ENCODE measurements at regions not wholly inside any gene's neighbourhood (a gene's known extent, or its start where the extent isn't known, plus 50 kb on each side); places are given as distances from the start of the nearest gene placed in this dataset.

- peak; percentile 73 for ATAC-seq
- no peak for FAIRE-seq
- Histone ChIP-seq H4K20me1 (ENCODE audit: control insufficient read depth, insufficient read depth) (no peaks in the 10 kb centered on the region), H2AFZ (ENCODE audit: control insufficient read depth, low read depth, low read length) (no peak overlapping the region), H3K79me2 (ENCODE audit: control insufficient read depth, insufficient read depth, low read length) (no peaks in the 10 kb centered on the region), H3K9ac (ENCODE audit: control insufficient read depth, insufficient read depth, low read length) (no peak overlapping the region), H3K4me3 (no peak overlapping the region), H3K4me2 (ENCODE audit: control insufficient read depth, insufficient read depth) (no peak overlapping the region), H3K4me1 (ENCODE audit: control insufficient read depth, insufficient read depth, low read length) (no peaks in the 10 kb centered on the region), H3K27ac (ENCODE audit: control insufficient read depth, insufficient read depth) (no peak overlapping the region), H3K27me3 (replicated peaks in 1 of 2; ENCODE audit: control insufficient read depth in 2 of 2, insufficient read depth in 2 of 2, low read length in 1 of 2) (no peaks in the 10 kb centered on the region), H3K36me3 (ENCODE audit: control insufficient read depth in 2 of 2, insufficient read depth in 2 of 2, low read length in 1 of 2) (no peaks in the 10 kb centered on the region), H3K9me3 (replicated peaks; ENCODE audit: control insufficient read depth, insufficient read depth, low read length) (no peaks in the 10 kb centered on the region)
- 21% methylated on average over 5 of the region's 5 CpGs for WGBS (ENCODE audit: insufficient coverage, insufficient replicate concordance, low lambda C conversion rate, missing lambda C conversion rate)
- DNase-seq (ENCODE audit: low read depth, low spot score): no peak
- ChIA-PET POLR2A (no interaction called here), SMC1A (ENCODE audit: uncharacterized antibody, unreplicated experiment) (interaction anchor here (0.8 to 1.5 kb wide), 5 partner anchors 14 to 551 kb away, joined by 3 to 8 read pairs (median 4); no protein-coding TSS in a partner anchor), CTCF (interaction anchor here (0.6 to 1.7 kb wide), 17 partner anchors 9 to 1847 kb away, joined by 3 to 8 read pairs (median 4); no protein-coding TSS in a partner anchor), RAD21 (ENCODE audit: unreplicated experiment) (interaction anchor here (0.7 to 1.2 kb wide), 3 partner anchors 219 to 891 kb away, joined by 3 to 8 read pairs (median 4); no protein-coding TSS in a partner anchor)
- TF ChIP-seq ESRRA (IDR thresholded peaks at IDR 0.05; ENCODE audit: low read length) (no peak), NFIC (IDR thresholded peaks at IDR 0.05; ENCODE audit: low read depth, low read length) (no peak), RCOR1 (conservative IDR thresholded peaks at IDR 0.05; ENCODE audit: low read depth, low read length) (no peak), POLR2AphosphoS5 (IDR thresholded peaks at IDR 0.05; ENCODE audit: low read length) (no peak), SIX5 (IDR thresholded peaks at IDR 0.05; ENCODE audit: low read depth, low read length, severe bottlenecking) (no peak), FOXK2 (IDR thresholded peaks at IDR 0.05) (no peak), ATF2 (IDR thresholded peaks at IDR 0.05; ENCODE audit: low read length) (no peak), MAX (IDR thresholded peaks at IDR 0.05; ENCODE audit: low read depth, low read length) (no peak), ATF7 (IDR thresholded peaks at IDR 0.05; ENCODE audit: low read depth) (no peak), ZBTB33 (IDR thresholded peaks at IDR 0.05) (no peak), SREBF1 (IDR thresholded peaks at IDR 0.05; ENCODE audit: low read length) (no peak), PBX3 (IDR thresholded peaks at IDR 0.05; ENCODE audit: insufficient replicate concordance, low read depth, low read length) (no peak), NR2C1 (IDR thresholded peaks at IDR 0.05) (no peak), POU2F2 (IDR thresholded peaks at IDR 0.05; ENCODE audit: borderline replicate concordance, low read depth, low read length) (no peak)
- BruUV-seq (replicated peaks): no TSS peak
- in situ Hi-C loops (cut with MboI) (no loop called here), intact Hi-C loops (cut with micrococcal nuclease; ENCODE audit: unreplicated experiment) (loop anchor here (2.0 to 10.0 kb wide), 3 partner anchors 460 to 1849 kb away; no protein-coding TSS in a partner anchor)
These were observed 556.1 kb downstream of the CDH9 start for GRCh38 chr5:26482076-26482809.
